CD4-positive, alpha-beta memory T cell (primary cell): ENCODE measurements at regions not wholly inside any gene's neighbourhood (a gene's known extent, or its start where the extent isn't known, plus 50 kb on each side); places are given as distances from the start of the nearest gene placed in this dataset.

Source experiments
- CTCF ChIA-PET: fragments of 350-600 bp; sonication (Branson Sonifier 250); formaldehyde crosslinking; loops from one replicate; lab custom pipeline; 2021; ENCODE audit warnings: inconsistent platforms; ENCODE audit not compliant: partially characterized antibody; lab: Charles Lee
- POLR2A ChIA-PET: fragments of 350-600 bp; sonication (Branson Sonifier 250); formaldehyde crosslinking; loops from one replicate; lab custom pipeline; 2021; ENCODE audit not compliant: partially characterized antibody; lab: Charles Lee
- DNase-seq, 5 donors: peaks; one replicate each; pipeline versions ENCODE4 v3.0.0 to v3.0.0-alpha.2; 2020 to 2022; ENCODE audit warnings: mixed read lengths in 1 of 5
- H3K27ac ChIP-seq: one replicate; pipeline ENCODE4 v1.7.0; 2013; ENCODE audit warnings: low read depth, low read length
- H3K27me3 ChIP-seq: 2 replicates; pipeline ENCODE4 v1.7.0; 2013; ENCODE audit warnings: mild to moderate bottlenecking, low read length, moderate library complexity; ENCODE audit not compliant: insufficient read depth
- H3K36me3 ChIP-seq: 2 replicates; pipeline ENCODE4 v1.7.0; 2013; ENCODE audit warnings: mild to moderate bottlenecking, low read length, moderate library complexity; ENCODE audit not compliant: insufficient read depth
- H3K4me1 ChIP-seq: 2 replicates; pipeline ENCODE4 v1.7.0; 2013; ENCODE audit warnings: mild to moderate bottlenecking, low read length, moderate library complexity; ENCODE audit not compliant: insufficient read depth
- H3K4me3 ChIP-seq, 2 donors: one replicate each; pipeline ENCODE4 v1.7.0; 2013; ENCODE audit warnings: low read length in 2 of 2, mild to moderate bottlenecking in 1 of 2
- H3K9me3 ChIP-seq, 2 donors: one replicate each; pipeline ENCODE4 v1.7.0; 2013; ENCODE audit warnings: low read length in 2 of 2, control low read depth in 1 of 2; ENCODE audit not compliant: control insufficient read depth in 1 of 2
- H3K27ac Mint-ChIP-seq, 7 donors: one replicate each; pipeline ENCODE4 v1.8.0; 2020 to 2021; ENCODE audit warnings: mixed read lengths in 7 of 7, mild to moderate bottlenecking in 6 of 7, inconsistent platforms in 3 of 7, moderate library complexity in 3 of 7
- H3K27me3 Mint-ChIP-seq, 2 donors: one replicate each; pipeline ENCODE4 v1.8.0; 2020 to 2021; ENCODE audit warnings: mixed read lengths in 2 of 2
- H3K36me3 Mint-ChIP-seq, 2 donors: one replicate each; pipeline ENCODE4 v1.8.0; 2020 to 2021; ENCODE audit warnings: mixed read lengths in 2 of 2, inconsistent platforms in 1 of 2, mild to moderate bottlenecking in 1 of 2
- H3K4me1 Mint-ChIP-seq, 4 donors: one replicate each; pipeline ENCODE4 v1.8.0; 2020 to 2021; ENCODE audit warnings: mixed read lengths in 4 of 4, mild to moderate bottlenecking in 1 of 4
- H3K4me3 Mint-ChIP-seq, 8 donors: one replicate each; pipeline ENCODE4 v1.8.0; 2020 to 2021; ENCODE audit warnings: mixed read lengths in 8 of 8, mild to moderate bottlenecking in 7 of 8, moderate library complexity in 6 of 8, inconsistent platforms in 3 of 8
- H3K9me3 Mint-ChIP-seq, 8 donors: one replicate each; pipeline ENCODE4 v1.8.0; 2020 to 2021; ENCODE audit warnings: mixed read lengths in 8 of 8, mild to moderate bottlenecking in 5 of 8, inconsistent platforms in 3 of 8, moderate library complexity in 1 of 8
- intact Hi-C: fragments of 100-400 bp; cut with micrococcal nuclease; formaldehyde crosslinking; loops from one replicate; pipeline ENCODE4 v1.15.1; 2023

DNA sequence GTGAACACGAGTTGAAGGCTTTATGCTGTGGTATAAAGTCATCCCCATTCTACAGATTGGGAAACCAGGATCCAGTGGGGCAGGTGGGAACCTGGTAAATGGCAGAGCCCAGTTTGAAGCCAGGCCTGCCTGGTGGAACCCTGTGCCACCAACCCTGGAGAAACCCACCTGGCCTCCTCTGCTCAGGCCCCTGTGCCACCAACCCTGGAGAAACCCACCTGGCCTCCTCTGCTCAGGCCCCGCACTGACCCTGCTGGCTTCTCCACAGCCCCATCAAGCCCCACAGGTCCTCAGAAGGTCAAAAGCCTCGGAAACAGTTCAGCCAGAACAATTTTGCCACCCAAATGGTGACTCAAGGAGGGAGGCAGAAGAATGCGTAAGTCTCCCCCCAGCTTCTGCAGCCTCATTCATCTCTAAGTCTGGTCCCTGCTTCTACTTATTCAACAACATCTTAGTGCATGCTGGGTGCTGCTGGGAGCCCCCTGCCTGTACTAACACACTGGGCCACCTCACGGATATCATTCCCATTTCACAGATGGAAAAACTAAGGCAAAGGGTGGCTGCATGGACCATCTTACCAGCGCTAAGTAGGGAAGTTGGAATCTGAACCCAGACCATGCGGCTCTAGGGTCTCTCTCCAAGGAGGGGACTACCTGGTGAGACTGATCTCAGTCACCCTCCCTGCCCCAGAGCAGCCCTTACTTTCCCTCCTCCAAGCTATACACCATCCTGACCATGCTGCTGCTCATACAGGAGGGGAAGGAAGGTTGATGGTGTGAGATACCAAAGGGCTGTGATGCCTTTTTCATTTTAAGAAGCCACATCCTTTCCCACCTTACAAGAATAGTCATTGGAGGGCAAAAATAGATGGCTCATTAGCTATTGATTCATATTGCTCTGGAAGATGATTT is 93.7 kb upstream of the ID2 start:
- H3K4me3 ChIP-seq: no peak overlapping the region
- no peaks in the 10 kb centered on the region for H3K27me3 ChIP-seq
- Mint-ChIP-seq H3K9me3 (no peaks in the 10 kb centered on the region), H3K36me3 (no peaks in the 10 kb centered on the region), H3K27ac (peak overlapping the region in 2 of 7 donors; percentile 57), H3K27me3 (peaks cover 1 to 7% of the 10 kb centered on the region in 2 donors), H3K4me1 (peaks cover 15 to 37% (median 26%) of the 10 kb centered on the region in 4 donors), H3K4me3 (peak overlapping the region in 4 of 8 donors; percentile 10 to 62 (median 50))
- intact Hi-C loops: no loop called here
- no peaks in the 10 kb centered on the region for H3K9me3 ChIP-seq
- POLR2A ChIA-PET: interaction anchor here (1.0 kb wide), 1 partner anchor 94 kb away, joined by 4 read pairs; the partner anchor contains the start of gene ID2
- H3K4me1 ChIP-seq: peaks cover 23% of the 10 kb centered on the region
- DNase-seq: peak; percentile 26 to 50 (median 33)
- no peak overlapping the region for H3K27ac ChIP-seq
- CTCF ChIA-PET: interaction anchor here (0.8 to 1.2 kb wide), 2 partner anchors 11 to 28 kb away, joined by 3 to 4 read pairs; no protein-coding TSS in a partner anchor
- no peaks in the 10 kb centered on the region for H3K36me3 ChIP-seq

DNA sequence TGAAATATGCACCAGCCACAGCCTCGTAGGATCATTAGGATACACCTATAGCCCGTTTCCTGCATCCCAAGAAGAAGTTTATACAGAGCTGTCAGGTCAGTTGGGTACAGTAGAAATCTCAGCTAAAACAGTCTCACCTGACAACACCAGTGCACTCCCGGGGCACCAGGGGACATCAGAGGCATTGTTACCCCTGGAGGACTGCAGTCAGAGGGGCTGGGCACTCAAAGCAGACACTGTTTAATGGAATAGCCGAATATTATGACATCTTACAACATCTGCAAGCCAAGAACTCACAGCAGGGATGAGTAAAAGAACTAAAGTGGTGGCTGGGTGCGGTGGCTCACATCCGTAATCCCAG is 93.0 kb upstream of the ID2 start:
- CTCF ChIA-PET: interaction anchor here (1.2 kb wide), 1 partner anchor 12 kb away, joined by 4 read pairs; no protein-coding TSS in a partner anchor
- Mint-ChIP-seq H3K36me3 (no peaks in the 10 kb centered on the region), H3K4me3 (peak overlapping the region in 5 of 8 donors; percentile 10 to 62 (median 51)), H3K27ac (peak overlapping the region in 2 of 7 donors; percentile 57), H3K27me3 (peaks cover 2 to 10% of the 10 kb centered on the region in 2 donors), H3K4me1 (peaks cover 18 to 36% (median 28%) of the 10 kb centered on the region in 4 donors), H3K9me3 (peaks cover 0 to 2% (median 0%) of the 10 kb centered on the region in 8 donors)
- DNase-seq: no peak
- H3K27me3 ChIP-seq: no peaks in the 10 kb centered on the region
- intact Hi-C loops: no loop called here
- POLR2A ChIA-PET: interaction anchor here (1.0 kb wide), 1 partner anchor 93 kb away, joined by 4 read pairs; the partner anchor contains the start of gene ID2
- H3K27ac ChIP-seq: no peak overlapping the region
- H3K4me1 ChIP-seq: peaks cover 23% of the 10 kb centered on the region
- H3K9me3 ChIP-seq: no peaks in the 10 kb centered on the region
- H3K4me3 ChIP-seq: no peak overlapping the region
- H3K36me3 ChIP-seq: no peaks in the 10 kb centered on the region

DNA sequence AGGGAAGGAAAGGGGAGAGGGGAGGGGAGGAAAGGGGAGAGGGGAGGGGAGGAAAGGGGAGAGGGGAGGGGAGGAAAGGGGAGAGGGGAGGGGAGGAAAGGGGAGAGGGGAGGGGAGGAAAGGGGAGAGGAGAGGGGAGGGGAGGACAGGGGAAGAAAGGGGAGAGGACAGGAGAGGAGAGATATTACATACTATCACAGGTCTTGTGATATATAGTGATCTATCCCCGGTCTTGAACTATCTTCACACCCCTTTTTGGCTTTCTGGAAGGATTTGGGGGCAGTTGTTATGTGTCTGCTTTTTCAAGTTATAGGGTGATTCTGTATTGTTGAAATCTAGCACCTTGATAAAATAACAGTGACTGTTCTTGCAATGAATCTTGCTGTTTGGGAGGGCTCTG is 92.1 kb upstream of the ID2 start:
- H3K4me1 ChIP-seq: peaks cover 27% of the 10 kb centered on the region
- H3K4me3 ChIP-seq: no peak overlapping the region
- no peaks in the 10 kb centered on the region for H3K27me3 ChIP-seq
- intact Hi-C loops: no loop called here
- H3K9me3 ChIP-seq: no peaks in the 10 kb centered on the region
- ChIA-PET POLR2A (no interaction called here), CTCF (no interaction called here)
- no peak overlapping the region for H3K27ac ChIP-seq
- Mint-ChIP-seq H3K27ac (no peak overlapping the region), H3K9me3 (peaks cover 0 to 2% (median 0%) of the 10 kb centered on the region in 8 donors), H3K4me1 (peaks cover 15 to 32% (median 25%) of the 10 kb centered on the region in 4 donors), H3K36me3 (no peaks in the 10 kb centered on the region), H3K4me3 (no peak overlapping the region), H3K27me3 (peaks cover 4 to 9% of the 10 kb centered on the region in 2 donors)
- no peak for DNase-seq
- no peaks in the 10 kb centered on the region for H3K36me3 ChIP-seq

DNA sequence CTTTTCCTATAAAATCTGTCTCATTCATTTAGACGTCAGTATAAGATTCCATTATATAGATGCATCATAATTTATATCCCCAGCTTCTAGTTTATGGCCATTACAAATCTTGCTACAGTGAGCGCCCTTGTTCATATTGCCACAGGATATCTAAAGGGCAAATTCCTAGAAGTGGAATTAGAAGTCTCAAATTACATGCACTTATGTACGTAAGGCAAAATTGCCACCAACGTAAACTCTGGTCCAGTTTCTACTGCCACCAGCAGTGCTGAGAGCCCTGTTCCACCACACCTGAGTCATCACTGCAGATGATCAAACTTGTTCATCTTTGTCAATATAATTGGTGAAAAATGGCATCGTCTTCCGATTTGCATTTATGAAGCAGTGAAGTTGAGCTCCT is 90.9 kb upstream of the ID2 start:
- Mint-ChIP-seq H3K27me3 (peaks cover 4 to 7% of the 10 kb centered on the region in 2 donors), H3K36me3 (no peaks in the 10 kb centered on the region), H3K9me3 (peaks cover 0 to 2% (median 0%) of the 10 kb centered on the region in 8 donors), H3K27ac (no peak overlapping the region), H3K4me3 (no peak overlapping the region), H3K4me1 (peaks cover 13 to 28% (median 21%) of the 10 kb centered on the region in 4 donors)
- CTCF ChIA-PET: interaction anchor here (0.7 kb wide), 1 partner anchor 318 kb away, joined by 3 read pairs; no protein-coding TSS in a partner anchor
- Histone ChIP-seq H3K4me1 (peaks cover 23% of the 10 kb centered on the region), H3K36me3 (no peaks in the 10 kb centered on the region), H3K4me3 (no peak overlapping the region), H3K27ac (no peak overlapping the region), H3K27me3 (no peaks in the 10 kb centered on the region), H3K9me3 (no peaks in the 10 kb centered on the region)
- intact Hi-C loops: no loop called here
- DNase-seq: no peak
- POLR2A ChIA-PET: no interaction called here

DNA sequence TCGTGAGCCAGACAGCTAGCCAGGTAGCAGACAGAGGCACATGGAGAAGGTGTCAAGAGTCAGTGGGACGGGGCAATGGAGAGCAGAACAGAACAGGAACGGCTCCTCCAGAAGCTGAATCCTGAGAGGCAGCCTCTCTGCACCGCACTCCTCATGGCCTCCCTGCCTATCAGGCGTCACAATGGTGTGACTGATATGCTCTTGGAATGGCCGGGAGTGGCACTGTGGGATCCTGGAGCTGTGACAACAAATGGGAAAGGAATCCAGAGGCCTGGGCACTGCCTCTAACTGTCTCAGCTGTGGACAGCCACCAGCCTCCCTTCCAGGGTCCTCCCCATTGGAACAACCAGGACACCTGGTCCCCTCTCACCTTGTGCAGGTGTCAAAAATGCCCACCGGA is 89.1 kb upstream of the ID2 start:
- intact Hi-C loops: no loop called here
- Mint-ChIP-seq H3K4me1 (peaks cover 13 to 25% (median 16%) of the 10 kb centered on the region in 4 donors), H3K27ac (no peak overlapping the region), H3K9me3 (peaks cover 0 to 2% (median 0%) of the 10 kb centered on the region in 8 donors), H3K36me3 (no peaks in the 10 kb centered on the region), H3K4me3 (no peak overlapping the region), H3K27me3 (peaks cover 3 to 7% of the 10 kb centered on the region in 2 donors)
- H3K4me1 ChIP-seq: peaks cover 16% of the 10 kb centered on the region
- no peak overlapping the region for H3K27ac ChIP-seq
- ChIA-PET POLR2A (no interaction called here), CTCF (interaction anchor here (0.7 kb wide), 1 partner anchor 1165 kb away, joined by 3 read pairs; no protein-coding TSS in a partner anchor)
- H3K27me3 ChIP-seq: no peaks in the 10 kb centered on the region
- H3K4me3 ChIP-seq: no peak overlapping the region
- DNase-seq: no peak
- no peaks in the 10 kb centered on the region for H3K36me3 ChIP-seq
- no peaks in the 10 kb centered on the region for H3K9me3 ChIP-seq

DNA sequence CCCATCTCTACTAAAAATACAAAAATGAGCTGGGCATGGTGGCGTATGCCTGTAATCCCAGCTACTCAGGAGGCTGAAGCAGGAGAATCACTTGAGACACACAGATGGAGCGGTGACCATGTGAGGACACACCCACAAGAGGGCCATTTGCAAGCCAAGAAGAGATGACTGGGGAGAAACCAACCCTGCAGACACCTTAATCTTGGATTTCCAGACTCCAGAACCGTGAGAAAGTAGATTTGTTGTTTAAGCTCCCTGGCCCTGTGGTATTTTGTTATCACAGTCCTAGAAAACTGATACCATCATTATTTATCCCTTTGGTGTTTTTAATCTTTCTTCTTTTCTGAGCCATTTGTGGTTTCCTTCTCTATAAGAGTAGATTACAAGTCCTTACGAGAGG is 88.6 kb upstream of the ID2 start:
- peak overlapping the region in 1 of 7 donors; percentile 6 for H3K27ac Mint-ChIP-seq
- Histone ChIP-seq H3K4me1 (peaks cover 12% of the 10 kb centered on the region), H3K4me3 (no peak overlapping the region), H3K27me3 (no peaks in the 10 kb centered on the region), H3K27ac (no peak overlapping the region), H3K36me3 (no peaks in the 10 kb centered on the region), H3K9me3 (no peaks in the 10 kb centered on the region)
- DNase-seq: no peak
- peaks cover 8 to 22% (median 12%) of the 10 kb centered on the region in 4 donors for H3K4me1 Mint-ChIP-seq
- ChIA-PET CTCF (no interaction called here), POLR2A (no interaction called here)
- H3K27me3 Mint-ChIP-seq: peaks cover 3 to 7% of the 10 kb centered on the region in 2 donors
- H3K36me3 Mint-ChIP-seq: no peaks in the 10 kb centered on the region
- intact Hi-C loops: no loop called here
- H3K4me3 Mint-ChIP-seq: no peak overlapping the region
- peaks cover 0 to 2% (median 0%) of the 10 kb centered on the region in 8 donors for H3K9me3 Mint-ChIP-seq

DNA sequence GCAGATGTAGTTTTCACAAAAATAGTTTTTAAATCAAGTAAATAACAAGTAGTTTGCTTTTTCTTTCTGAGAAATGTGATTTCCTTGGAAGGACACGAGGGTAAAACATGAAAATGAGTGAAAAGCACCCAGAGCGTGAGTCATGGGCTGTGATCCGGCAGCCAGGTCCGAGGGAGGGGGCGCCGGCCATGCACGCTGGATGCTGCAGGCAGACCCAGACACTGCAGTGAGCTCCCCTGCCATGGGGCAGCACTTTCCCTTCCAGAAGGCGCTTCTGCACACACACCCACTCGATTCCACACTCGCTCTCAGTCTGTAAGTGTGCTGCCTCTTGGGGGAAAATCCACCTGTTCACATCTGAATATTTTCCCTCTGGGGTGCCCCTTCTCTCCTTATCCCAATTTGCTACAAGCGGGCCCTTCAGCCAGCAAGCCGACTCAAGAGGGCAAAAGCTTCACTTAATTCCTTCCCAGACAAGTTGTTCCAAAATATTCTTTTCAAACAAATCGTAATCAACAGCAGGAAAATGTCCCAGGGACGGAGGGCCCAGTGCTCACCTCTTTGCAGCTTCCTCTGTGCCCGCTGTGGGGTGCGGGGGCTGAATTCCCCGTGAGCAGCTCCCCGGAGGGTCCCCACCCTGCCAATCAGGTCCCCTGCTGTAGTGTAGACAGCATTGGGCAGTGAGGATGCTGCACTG is 87.0 kb upstream of the ID2 start:
- H3K27ac Mint-ChIP-seq: no peak overlapping the region
- H3K4me3 Mint-ChIP-seq: no peak overlapping the region
- no peaks in the 10 kb centered on the region for H3K9me3 ChIP-seq
- no peaks in the 10 kb centered on the region for H3K36me3 Mint-ChIP-seq
- CTCF ChIA-PET: no interaction called here
- peaks cover 3 to 7% of the 10 kb centered on the region in 2 donors for H3K27me3 Mint-ChIP-seq
- H3K36me3 ChIP-seq: no peaks in the 10 kb centered on the region
- intact Hi-C loops: no loop called here
- peaks cover 0 to 2% (median 0%) of the 10 kb centered on the region in 8 donors for H3K9me3 Mint-ChIP-seq
- peaks cover 3% of the 10 kb centered on the region for H3K4me1 ChIP-seq
- POLR2A ChIA-PET: no interaction called here
- DNase-seq: no peak
- H3K4me1 Mint-ChIP-seq: peaks cover 0 to 14% (median 4%) of the 10 kb centered on the region in 4 donors
- H3K27ac ChIP-seq: no peak overlapping the region
- H3K27me3 ChIP-seq: no peaks in the 10 kb centered on the region
- no peak overlapping the region for H3K4me3 ChIP-seq
